ENCODE measurements at regions not wholly inside any gene's neighbourhood (a gene's known extent, or its start where the extent isn't known, plus 50 kb on each side); places are given as distances from the start of the nearest gene placed in this dataset.

DNA sequence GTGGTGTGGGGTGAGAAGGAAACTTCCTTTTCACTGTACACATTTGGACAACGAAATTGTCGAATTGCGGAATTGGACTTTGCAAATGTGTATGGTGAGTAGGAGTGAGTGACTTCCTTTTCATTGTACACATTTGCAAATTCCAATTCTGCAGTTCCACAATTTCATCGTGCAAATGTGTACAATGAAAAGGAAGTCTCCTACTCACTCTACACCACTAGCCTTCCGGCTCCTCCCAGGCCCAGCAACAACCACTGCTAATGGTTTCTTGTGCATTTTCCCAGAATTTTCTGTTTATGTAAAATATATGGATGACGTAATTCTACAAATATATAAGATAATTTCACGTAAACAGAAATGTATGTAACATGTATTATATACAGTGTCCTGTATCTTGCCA lies 118.5 kb downstream of the ARL4A start:
- Histone ChIP-seq H3K4me1 (ENCODE audit: insufficient read depth, low read length, poor library complexity, severe bottlenecking) (peaks cover 9% of the 10 kb centered on the region), H3K36me3 (ENCODE audit: insufficient read depth, low read length, poor library complexity, severe bottlenecking) (no peaks in the 10 kb centered on the region), H3K27ac (ENCODE audit: low read depth, low read length, poor library complexity, severe bottlenecking) (peak overlapping the region; percentile 47), H3K4me3 (ENCODE audit: low read depth, low read length, poor library complexity, severe bottlenecking) (no peak overlapping the region), H3K9me3 (ENCODE audit: low read depth, low read length, poor library complexity, severe bottlenecking) (no peaks in the 10 kb centered on the region), H3K27me3 (replicated peaks; ENCODE audit: insufficient read depth, low read depth, low read length, poor library complexity) (no peaks in the 10 kb centered on the region)
- ChIA-PET CTCF (no interaction called here), POLR2A (ENCODE audit: low non-redundant PET) (no interaction called here)
- BruUV-seq (replicated peaks) = no TSS peak
- TF ChIP-seq, protein P1, sequence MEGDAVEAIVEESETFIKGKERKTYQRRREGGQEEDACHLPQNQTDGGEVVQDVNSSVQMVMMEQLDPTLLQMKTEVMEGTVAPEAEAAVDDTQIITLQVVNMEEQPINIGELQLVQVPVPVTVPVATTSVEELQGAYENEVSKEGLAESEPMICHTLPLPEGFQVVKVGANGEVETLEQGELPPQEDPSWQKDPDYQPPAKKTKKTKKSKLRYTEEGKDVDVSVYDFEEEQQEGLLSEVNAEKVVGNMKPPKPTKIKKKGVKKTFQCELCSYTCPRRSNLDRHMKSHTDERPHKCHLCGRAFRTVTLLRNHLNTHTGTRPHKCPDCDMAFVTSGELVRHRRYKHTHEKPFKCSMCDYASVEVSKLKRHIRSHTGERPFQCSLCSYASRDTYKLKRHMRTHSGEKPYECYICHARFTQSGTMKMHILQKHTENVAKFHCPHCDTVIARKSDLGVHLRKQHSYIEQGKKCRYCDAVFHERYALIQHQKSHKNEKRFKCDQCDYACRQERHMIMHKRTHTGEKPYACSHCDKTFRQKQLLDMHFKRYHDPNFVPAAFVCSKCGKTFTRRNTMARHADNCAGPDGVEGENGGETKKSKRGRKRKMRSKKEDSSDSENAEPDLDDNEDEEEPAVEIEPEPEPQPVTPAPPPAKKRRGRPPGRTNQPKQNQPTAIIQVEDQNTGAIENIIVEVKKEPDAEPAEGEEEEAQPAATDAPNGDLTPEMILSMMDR (conservative IDR thresholded peaks at IDR 0.05; ENCODE audit: low read depth, low read length) = no peak
- TF ChIP-seq EZH2 (IDR thresholded peaks at IDR 0.05; ENCODE audit: borderline replicate concordance, low read depth, low read length, poor library complexity, severe bottlenecking) = no peak
- peak; percentile 37 for DNase-seq (ENCODE audit: low spot score)
- intact Hi-C loops (cut with micrococcal nuclease; ENCODE audit: unreplicated experiment) = loop anchor here (5.0 kb wide), 1 partner anchor 119 kb away; the partner anchor contains the start of gene ARL4A

DNA sequence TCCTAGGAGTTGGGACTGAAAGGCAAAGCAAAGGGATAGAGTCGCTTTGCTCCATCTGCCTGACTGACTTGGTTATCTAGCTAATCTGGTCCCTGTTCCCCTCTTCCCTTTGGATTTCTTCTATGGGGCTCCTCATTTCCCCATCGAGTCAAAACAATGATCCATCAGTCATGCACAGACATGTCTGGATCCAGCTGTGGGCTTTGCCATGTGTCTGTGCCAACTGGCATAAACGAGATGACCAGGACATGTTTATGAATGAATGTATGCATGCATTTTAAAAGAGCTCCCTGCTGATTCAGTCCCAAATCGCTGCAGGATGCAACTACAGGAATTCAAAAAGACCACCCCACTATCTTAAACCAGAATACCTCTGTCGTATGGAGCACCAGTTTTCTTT lies 122.0 kb downstream of the ARL4A start:
- BruUV-seq (replicated peaks) = no TSS peak
- CTCF ChIA-PET = no interaction called here
- intact Hi-C loops (cut with micrococcal nuclease; ENCODE audit: unreplicated experiment) = loop anchor here (5.0 kb wide), 1 partner anchor 122 kb away; the partner anchor contains the start of gene ARL4A

DNA sequence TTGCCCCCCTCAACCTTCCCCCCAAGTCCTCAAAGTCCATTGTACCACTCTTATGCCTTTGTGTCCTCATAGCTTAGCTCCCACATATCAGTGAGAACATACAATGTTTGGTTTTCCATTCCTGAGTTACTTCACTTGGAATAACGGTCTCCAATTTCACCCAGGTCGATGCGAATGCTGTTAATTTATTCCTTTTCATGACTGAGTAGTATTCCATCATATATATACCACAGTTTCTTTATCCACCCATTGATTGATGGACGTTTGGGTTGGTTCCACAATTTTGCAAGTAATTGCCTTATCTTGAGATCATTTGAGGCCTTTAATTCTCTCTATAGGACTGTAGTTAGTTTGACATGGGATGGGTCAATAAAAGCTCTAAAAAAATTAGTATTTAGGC lies 124.7 kb downstream of the ARL4A start:
- Histone ChIP-seq H3K27ac (ENCODE audit: low read depth, low read length, poor library complexity, severe bottlenecking) (no peak overlapping the region), H3K27me3 (replicated peaks; ENCODE audit: insufficient read depth, low read depth, low read length, poor library complexity) (no peaks in the 10 kb centered on the region), H3K4me1 (ENCODE audit: insufficient read depth, low read length, poor library complexity, severe bottlenecking) (no peaks in the 10 kb centered on the region), H3K36me3 (ENCODE audit: insufficient read depth, low read length, poor library complexity, severe bottlenecking) (no peaks in the 10 kb centered on the region), H3K9me3 (ENCODE audit: low read depth, low read length, poor library complexity, severe bottlenecking) (no peaks in the 10 kb centered on the region), H3K4me3 (ENCODE audit: low read depth, low read length, poor library complexity, severe bottlenecking) (no peak overlapping the region)
- CTCF ChIA-PET = no interaction called here
- intact Hi-C loops (cut with micrococcal nuclease; ENCODE audit: unreplicated experiment) = no loop called here
- no peak for DNase-seq (ENCODE audit: low spot score)
- no TSS peak for BruUV-seq (replicated peaks)
- TF ChIP-seq EZH2 (IDR thresholded peaks at IDR 0.05; ENCODE audit: borderline replicate concordance, low read depth, low read length, poor library complexity, severe bottlenecking) = no peak
- TF ChIP-seq, protein P1 (conservative IDR thresholded peaks at IDR 0.05; ENCODE audit: low read depth, low read length) = no peak
- POLR2A ChIA-PET (ENCODE audit: low non-redundant PET) = no interaction called here

More for the DNA sequence above, 122.0 kb downstream of the ARL4A start:
- TF ChIP-seq, protein P1 (conservative IDR thresholded peaks at IDR 0.05; ENCODE audit: low read depth, low read length) = no peak
- TF ChIP-seq EZH2 (IDR thresholded peaks at IDR 0.05; ENCODE audit: borderline replicate concordance, low read depth, low read length, poor library complexity, severe bottlenecking) = no peak
- Histone ChIP-seq H3K27ac (ENCODE audit: low read depth, low read length, poor library complexity, severe bottlenecking) (no peak overlapping the region), H3K36me3 (ENCODE audit: insufficient read depth, low read length, poor library complexity, severe bottlenecking) (no peaks in the 10 kb centered on the region), H3K4me1 (ENCODE audit: insufficient read depth, low read length, poor library complexity, severe bottlenecking) (peaks cover 9% of the 10 kb centered on the region), H3K4me3 (ENCODE audit: low read depth, low read length, poor library complexity, severe bottlenecking) (no peak overlapping the region), H3K9me3 (ENCODE audit: low read depth, low read length, poor library complexity, severe bottlenecking) (no peaks in the 10 kb centered on the region), H3K27me3 (replicated peaks; ENCODE audit: insufficient read depth, low read depth, low read length, poor library complexity) (no peaks in the 10 kb centered on the region)
- POLR2A ChIA-PET (ENCODE audit: low non-redundant PET) = no interaction called here
- peak; percentile 54 for DNase-seq (ENCODE audit: low spot score)
